Endothelial cell (in vitro differentiated cells): ENCODE measurements at regions not wholly inside any gene's neighbourhood (a gene's known extent, or its start where the extent isn't known, plus 50 kb on each side); places are given as distances from the start of the nearest gene placed in this dataset.

Source experiments
- DNase-seq: peaks from one replicate; pipeline ENCODE4 v3.0.0; 2021; ENCODE audit warnings: low spot score
- H3K27ac Mint-ChIP-seq: one replicate; pipeline ENCODE4 v1.8.0; 2021; ENCODE audit warnings: mixed read lengths, inconsistent platforms; ENCODE audit not compliant: unreplicated experiment
- H3K27me3 Mint-ChIP-seq: one replicate; pipeline ENCODE4 v1.8.0; 2021; ENCODE audit warnings: mild to moderate bottlenecking, moderate library complexity, mixed read lengths, inconsistent platforms; ENCODE audit not compliant: unreplicated experiment
- H3K36me3 Mint-ChIP-seq: one replicate; pipeline ENCODE4 v1.8.0; 2021; ENCODE audit warnings: mild to moderate bottlenecking, low read depth, mixed read lengths, inconsistent platforms; ENCODE audit not compliant: unreplicated experiment
- H3K4me1 Mint-ChIP-seq: one replicate; pipeline ENCODE4 v1.8.0; 2021; ENCODE audit warnings: mild to moderate bottlenecking, mixed read lengths, inconsistent platforms; ENCODE audit not compliant: unreplicated experiment
- H3K4me3 Mint-ChIP-seq: one replicate; pipeline ENCODE4 v1.8.0; 2021; ENCODE audit warnings: mild to moderate bottlenecking, mixed read lengths, inconsistent platforms; ENCODE audit not compliant: unreplicated experiment
- H3K9me3 Mint-ChIP-seq: one replicate; pipeline ENCODE4 v1.8.0; 2021; ENCODE audit warnings: mixed read lengths, inconsistent platforms; ENCODE audit not compliant: unreplicated experiment
- TF ChIP-seq, protein P1 (sequence below): fragments of 200-600 bp; sonication (generic); IDR thresholded peaks from one replicate; pipeline ENCODE4 v1.5.0; 2021; ENCODE audit warnings: antibody characterized with exemption; ENCODE audit not compliant: unreplicated experiment

- H3K4me1 Mint-ChIP-seq, result peaks cover 14% of the 10 kb centered on the region
- H3K27ac Mint-ChIP-seq, result no peak overlapping the region
- no peak overlapping the region for H3K4me3 Mint-ChIP-seq
- H3K9me3 Mint-ChIP-seq, result no peaks in the 10 kb centered on the region
- H3K27me3 Mint-ChIP-seq, result peaks cover 6% of the 10 kb centered on the region
- peaks cover 12% of the 10 kb centered on the region for H3K36me3 Mint-ChIP-seq
- DNase-seq, result no peak
- TF ChIP-seq, protein P1, sequence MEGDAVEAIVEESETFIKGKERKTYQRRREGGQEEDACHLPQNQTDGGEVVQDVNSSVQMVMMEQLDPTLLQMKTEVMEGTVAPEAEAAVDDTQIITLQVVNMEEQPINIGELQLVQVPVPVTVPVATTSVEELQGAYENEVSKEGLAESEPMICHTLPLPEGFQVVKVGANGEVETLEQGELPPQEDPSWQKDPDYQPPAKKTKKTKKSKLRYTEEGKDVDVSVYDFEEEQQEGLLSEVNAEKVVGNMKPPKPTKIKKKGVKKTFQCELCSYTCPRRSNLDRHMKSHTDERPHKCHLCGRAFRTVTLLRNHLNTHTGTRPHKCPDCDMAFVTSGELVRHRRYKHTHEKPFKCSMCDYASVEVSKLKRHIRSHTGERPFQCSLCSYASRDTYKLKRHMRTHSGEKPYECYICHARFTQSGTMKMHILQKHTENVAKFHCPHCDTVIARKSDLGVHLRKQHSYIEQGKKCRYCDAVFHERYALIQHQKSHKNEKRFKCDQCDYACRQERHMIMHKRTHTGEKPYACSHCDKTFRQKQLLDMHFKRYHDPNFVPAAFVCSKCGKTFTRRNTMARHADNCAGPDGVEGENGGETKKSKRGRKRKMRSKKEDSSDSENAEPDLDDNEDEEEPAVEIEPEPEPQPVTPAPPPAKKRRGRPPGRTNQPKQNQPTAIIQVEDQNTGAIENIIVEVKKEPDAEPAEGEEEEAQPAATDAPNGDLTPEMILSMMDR, result no peak
Observed at GRCh38 chr15:69627548-69628158, 175.0 kb downstream of the RPLP1 start.

GRCh38 chr15:69628256-69629093, 175.9 kb downstream of the RPLP1 start:
- H3K27me3 Mint-ChIP-seq, result peaks cover 6% of the 10 kb centered on the region
- TF ChIP-seq, protein P1, result no peak

GRCh38 chr15:69629631-69630161, 177.1 kb downstream of the RPLP1 start:
- Mint-ChIP-seq H3K9me3 (no peaks in the 10 kb centered on the region), H3K27ac (no peak overlapping the region), H3K36me3 (peaks cover 3% of the 10 kb centered on the region), H3K27me3 (peaks cover 4% of the 10 kb centered on the region), H3K4me1 (peaks cover 14% of the 10 kb centered on the region), H3K4me3 (no peak overlapping the region)
- DNase-seq, result no peak
- TF ChIP-seq, protein P1, result no peak

More at GRCh38 chr15:69628256-69629093, 175.9 kb downstream of the RPLP1 start:
- DNase-seq, result no peak
- Mint-ChIP-seq H3K36me3 (peaks cover 3% of the 10 kb centered on the region), H3K4me1 (peaks cover 14% of the 10 kb centered on the region), H3K4me3 (no peak overlapping the region), H3K9me3 (no peaks in the 10 kb centered on the region), H3K27ac (no peak overlapping the region)

DNA sequence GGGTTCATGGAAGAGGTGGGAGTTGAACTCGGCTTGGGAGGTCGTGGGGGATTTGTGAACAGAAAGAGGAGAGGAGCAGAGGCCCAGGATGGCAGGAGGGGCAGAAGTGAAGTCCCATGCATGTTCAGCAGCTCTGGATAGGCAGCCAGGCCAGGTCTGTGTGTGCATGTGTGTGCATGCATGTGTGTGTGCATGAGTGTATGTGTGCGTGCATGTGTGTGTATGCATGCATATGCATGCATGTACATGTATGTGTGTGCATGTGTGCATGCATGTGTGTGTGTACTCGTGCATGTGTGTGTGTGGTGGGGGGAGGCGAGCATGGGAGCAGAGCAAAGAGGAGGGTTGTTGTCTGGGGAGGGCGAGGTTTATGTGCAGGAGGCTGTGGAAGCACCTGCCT, 178.4 kb downstream of the RPLP1 start:
- Mint-ChIP-seq H3K27ac (peak overlapping the region; percentile 49), H3K4me1 (peaks cover 14% of the 10 kb centered on the region), H3K36me3 (peaks cover 3% of the 10 kb centered on the region), H3K9me3 (no peaks in the 10 kb centered on the region), H3K27me3 (peaks cover 6% of the 10 kb centered on the region), H3K4me3 (no peak overlapping the region)
- no peak for DNase-seq
- TF ChIP-seq, protein P1, result no peak

DNA sequence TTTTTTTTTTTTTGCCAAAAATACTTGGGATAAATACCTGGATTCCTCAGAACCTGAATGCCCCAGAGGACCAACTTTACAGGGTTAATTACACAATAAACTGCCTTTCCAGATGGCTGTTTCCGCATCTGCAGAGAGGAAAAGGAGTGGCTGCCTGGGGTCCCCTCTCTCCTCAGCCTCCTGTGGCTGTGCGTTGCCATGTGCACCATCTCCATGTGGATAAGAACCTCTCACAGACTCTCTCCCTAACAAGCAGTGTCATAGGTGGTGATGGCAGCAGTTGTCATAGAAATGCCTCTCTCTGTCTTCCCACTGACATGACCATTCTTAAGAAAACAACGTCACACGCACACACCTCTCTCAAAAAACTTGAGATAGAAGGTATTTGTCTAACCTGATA, 179.4 kb downstream of the RPLP1 start:
- H3K9me3 Mint-ChIP-seq, result no peaks in the 10 kb centered on the region
- TF ChIP-seq, protein P1, result no peak
- H3K27ac Mint-ChIP-seq, result no peak overlapping the region
- no peak overlapping the region for H3K4me3 Mint-ChIP-seq
- no peak for DNase-seq
- peaks cover 14% of the 10 kb centered on the region for H3K4me1 Mint-ChIP-seq
- H3K36me3 Mint-ChIP-seq, result peaks cover 3% of the 10 kb centered on the region
- H3K27me3 Mint-ChIP-seq, result peaks cover 6% of the 10 kb centered on the region
